H1 (cell line): ENCODE measurements at regions not wholly inside any gene's neighbourhood (a gene's known extent, or its start where the extent isn't known, plus 50 kb on each side); places are given as distances from the start of the nearest gene placed in this dataset.

Experiments
- CTCF ChIA-PET: fragments of 300-600 bp; sonication (Branson Sonifier 250); formaldehyde crosslinking; loops from one replicate; lab custom pipeline; 2021; ENCODE audit not compliant: partially characterized antibody; lab: Charles Lee
- POLR2A ChIA-PET: fragments of 300-600 bp; sonication (Branson Sonifier 250); formaldehyde crosslinking; loops from one replicate; lab custom pipeline; 2021; ENCODE audit warnings: inconsistent platforms; ENCODE audit not compliant: partially characterized antibody; lab: Charles Lee
- DNase-seq, 2 experiments: peaks; one replicate each; pipeline versions ENCODE4 v3.0.0 to v3.0.0-alpha.2; 2010 to 2022; ENCODE audit warnings: low spot score in 2 of 2, low read depth in 1 of 2, mixed read lengths in 1 of 2
- FAIRE-seq: peaks from 2 replicates; lab custom pipeline; 2011; peaks lifted over from hg19 to GRCh38; lab: Jason Lieb, UNC
- H2AFZ ChIP-seq: 2 replicates; pipeline ENCODE4 v1.8.1; 2012; ENCODE audit warnings: low read length, inconsistent platforms
- H2AK5ac ChIP-seq: 2 replicates; pipeline ENCODE4 v1.6.1; 2013; ENCODE audit warnings: low read depth, low read length
- H2BK120ac ChIP-seq: replicated peaks from 2 replicates; pipeline ENCODE3; 2013; ENCODE audit warnings: low read depth, low read length, inconsistent platforms
- H2BK12ac ChIP-seq: 2 replicates; pipeline ENCODE4 v1.6.1; 2013; ENCODE audit warnings: low read depth, low read length
- H2BK15ac ChIP-seq: 2 replicates; pipeline ENCODE4 v1.6.1; 2013; ENCODE audit warnings: low read length
- H2BK20ac ChIP-seq: 2 replicates; pipeline ENCODE4 v1.6.1; 2013; ENCODE audit warnings: low read length
- H2BK5ac ChIP-seq: 2 replicates; pipeline ENCODE4 v1.6.1; 2013; ENCODE audit warnings: low read depth, low read length
- H3K14ac ChIP-seq: 2 replicates; pipeline ENCODE4 v1.6.1; 2013; ENCODE audit warnings: inconsistent platforms; ENCODE audit not compliant: insufficient read length
- H3K18ac ChIP-seq: 2 replicates; pipeline ENCODE4 v1.6.1; 2013; ENCODE audit warnings: low read length; ENCODE audit errors: extremely low read depth
- H3K23ac ChIP-seq: 2 replicates; pipeline ENCODE4 v1.6.1; 2013; ENCODE audit warnings: inconsistent platforms; ENCODE audit not compliant: insufficient read length
- H3K23me2 ChIP-seq: 2 replicates; pipeline ENCODE4 v1.6.1; 2013; ENCODE audit warnings: low read depth, low read length
- H3K27ac ChIP-seq: 2 replicates; pipeline ENCODE4 v1.6.1; 2011; ENCODE audit warnings: low read depth, low read length, inconsistent platforms
- H3K27me3 ChIP-seq, 4 experiments: replicated peaks in 1 of 4; 1 replicate in 1 of 4; 2 replicates in 3 of 4; pipeline versions ENCODE4 v1.6.1 to v1.8.1; 2011 to 2013; ENCODE audit warnings: low read length in 3 of 4, mild to moderate bottlenecking in 3 of 4, inconsistent platforms in 2 of 4, mixed read lengths in 2 of 4, moderate library complexity in 1 of 4; ENCODE audit not compliant: control insufficient read depth in 3 of 4, insufficient read depth in 3 of 4; ENCODE audit errors: extremely low read depth in 1 of 4
- H3K36me3 ChIP-seq, 4 experiments: 2 replicates each; pipeline versions ENCODE4 v1.6.1 to v1.8.1; 2011 to 2013; ENCODE audit warnings: mild to moderate bottlenecking in 4 of 4, low read length in 3 of 4, moderate library complexity in 2 of 4, control low read depth in 1 of 4, inconsistent platforms in 1 of 4; ENCODE audit not compliant: insufficient read depth in 4 of 4, control insufficient read depth in 2 of 4
- H3K4ac ChIP-seq: replicated peaks from 2 replicates; pipeline ENCODE3; 2013; ENCODE audit warnings: low read length, low read depth, mixed read lengths, inconsistent platforms; ENCODE audit not compliant: insufficient read length
- H3K4me1 ChIP-seq, 4 experiments: replicated peaks in 1 of 4; 1 replicate in 1 of 4; 2 replicates in 3 of 4; pipeline versions ENCODE4 v1.6.1 to v1.8.1; 2011 to 2013; ENCODE audit warnings: low read length in 3 of 4, inconsistent platforms in 2 of 4, mixed read lengths in 1 of 4; ENCODE audit not compliant: insufficient read depth in 4 of 4, control insufficient read depth in 3 of 4
- H3K4me2 ChIP-seq, 2 experiments: 2 replicates each; pipeline versions ENCODE4 v1.6.1 to v1.8.1; 2011 to 2013; ENCODE audit warnings: low read depth in 2 of 2, low read length in 2 of 2, control low read depth in 1 of 2, inconsistent platforms in 1 of 2, mild to moderate bottlenecking in 1 of 2; ENCODE audit not compliant: insufficient read depth in 1 of 2
- H3K4me3 ChIP-seq, 4 experiments: fragments of 200-600, 300-600 bp in 1 of 4; sonication (generic), shearing (Covaris generic), sonication (Bioruptor Twin) in 1 of 4; 2 replicates each; pipeline versions ENCODE4 v1.5.1 to v1.8.1; 2011 to 2016; ENCODE audit warnings: low read length in 4 of 4, low read depth in 3 of 4, control low read depth in 2 of 4, inconsistent platforms in 2 of 4, mild to moderate bottlenecking in 2 of 4, mixed read lengths in 1 of 4, moderate library complexity in 1 of 4; ENCODE audit not compliant: insufficient read depth in 2 of 4; ENCODE audit errors: extremely low read depth in 1 of 4
- H3K56ac ChIP-seq: replicated peaks from 2 replicates; pipeline ENCODE3; 2013; ENCODE audit warnings: low read depth, mild to moderate bottlenecking, mixed read lengths, low read length, inconsistent platforms; ENCODE audit not compliant: insufficient read length
- H3K79me1 ChIP-seq: 2 replicates; pipeline ENCODE4 v1.6.1; 2013; ENCODE audit warnings: low read depth, low read length, control low read depth
- H3K79me2 ChIP-seq, 2 experiments: 2 replicates each; pipeline versions ENCODE4 v1.6.1 to v1.8.1; 2012 to 2013; ENCODE audit warnings: low read length in 2 of 2, mild to moderate bottlenecking in 2 of 2, inconsistent platforms in 1 of 2; ENCODE audit not compliant: insufficient read depth in 2 of 2, control insufficient read depth in 1 of 2
- H3K9ac ChIP-seq, 4 experiments: replicated peaks in 1 of 4; 1 replicate in 1 of 4; 2 replicates in 3 of 4; pipeline versions ENCODE4 v1.6.1 to v1.8.1; 2011 to 2013; ENCODE audit warnings: low read depth in 3 of 4, low read length in 3 of 4, control low read depth in 2 of 4, mild to moderate bottlenecking in 2 of 4, moderate library complexity in 2 of 4, inconsistent platforms in 1 of 4; ENCODE audit errors: extremely low read depth in 1 of 4
- H3K9me3 ChIP-seq, 2 experiments: 2 replicates each; pipeline versions ENCODE4 v1.6.1 to v1.8.1; 2012 to 2013; ENCODE audit warnings: mild to moderate bottlenecking in 2 of 2, moderate library complexity in 2 of 2, control low read depth in 1 of 2, inconsistent platforms in 1 of 2, low read depth in 1 of 2, low read length in 1 of 2, mixed read lengths in 1 of 2; ENCODE audit not compliant: insufficient read depth in 2 of 2
- H4K20me1 ChIP-seq, 2 experiments: replicated peaks in 1 of 2; 2 replicates each; pipeline versions ENCODE3 to v1.8.1; 2011 to 2013; ENCODE audit warnings: inconsistent platforms in 2 of 2, low read length in 2 of 2, mild to moderate bottlenecking in 1 of 2; ENCODE audit not compliant: insufficient read depth in 2 of 2, control insufficient read depth in 1 of 2
- H4K5ac ChIP-seq: 2 replicates; pipeline ENCODE4 v1.6.1; 2013; ENCODE audit warnings: low read length, low read depth, mixed read lengths, inconsistent platforms; ENCODE audit not compliant: insufficient read length
- H4K8ac ChIP-seq: 2 replicates; pipeline ENCODE4 v1.8.0; 2013; ENCODE audit warnings: mild to moderate bottlenecking, moderate library complexity, low read length, inconsistent platforms; ENCODE audit not compliant: insufficient read depth; ENCODE audit errors: extremely low read depth
- H4K91ac ChIP-seq: replicated peaks from 2 replicates; pipeline ENCODE3; 2013; ENCODE audit warnings: low read length, mixed read lengths, inconsistent platforms; ENCODE audit not compliant: insufficient read length
- RAD21 ChIP-seq, 2 experiments: IDR thresholded peaks in 1 of 2; conservative IDR thresholded peaks in 1 of 2; 2 replicates each; pipeline ENCODE4 v1.6.1; 2011; ENCODE audit warnings: low read depth in 2 of 2, low read length in 2 of 2, improper control_type of control experiment in 1 of 2, inconsistent platforms in 1 of 2, mild to moderate bottlenecking in 1 of 2, moderate library complexity in 1 of 2
- RFX5 ChIP-seq: IDR thresholded peaks from 2 replicates; pipeline ENCODE4 v1.6.1; 2011; ENCODE audit warnings: low read depth, low read length, improper control_type of control experiment, borderline replicate concordance
- WGBS, 2 experiments: shearing (Covaris generic) in 1 of 2; methylation state at CpG; one replicate each; pipeline versions ENCODE4 v1.1.6 to v1.1.7; 2013 to 2015; ENCODE audit warnings: low lambda C conversion rate in 2 of 2, mixed read lengths in 2 of 2, inconsistent platforms in 1 of 2, low coverage in 1 of 2, missing lambda C conversion rate in 1 of 2; ENCODE audit not compliant: insufficient replicate concordance in 2 of 2, insufficient coverage in 1 of 2, insufficient read length in 1 of 2; ENCODE audit errors: extremely low coverage in 1 of 2, missing lambda C conversion rate in 1 of 2; 5-methylcytosine and 5-hydroxymethylcytosine counted together

DNA sequence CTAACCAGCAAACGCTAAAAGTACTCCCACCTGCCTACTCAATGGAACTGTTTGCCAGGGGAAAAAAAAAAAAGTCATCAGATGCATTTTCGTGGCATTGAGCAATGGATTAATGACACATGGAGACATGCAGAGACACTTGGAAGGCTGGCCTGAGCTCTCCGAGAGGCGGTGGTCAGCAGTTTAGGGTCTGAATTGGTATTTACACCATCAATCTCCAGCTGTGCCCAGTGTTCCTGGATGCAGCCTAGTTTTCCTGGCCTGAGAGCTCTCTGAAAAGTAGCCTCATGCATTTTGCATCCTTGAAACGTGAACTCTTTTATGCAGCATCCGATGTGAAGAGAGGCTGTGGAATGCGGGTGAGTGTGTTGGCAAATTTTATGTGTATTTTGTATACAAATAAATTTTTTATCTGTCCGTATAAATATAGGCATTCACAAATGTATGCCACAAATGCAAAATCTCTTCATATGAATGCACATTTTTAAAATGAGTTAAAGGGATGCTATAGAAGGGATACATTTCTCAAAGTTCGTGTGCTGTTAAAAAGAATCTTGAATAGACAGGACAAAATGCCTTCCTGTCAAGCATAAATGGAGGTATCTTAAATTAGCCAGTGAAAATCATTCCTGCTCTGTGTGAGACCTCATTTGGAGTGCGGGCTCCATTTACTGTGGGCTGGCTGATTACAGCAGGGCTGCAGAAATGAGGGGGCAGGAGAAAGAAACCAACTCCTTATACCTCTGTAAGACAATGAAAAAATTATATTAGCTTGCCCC is 137.7 kb upstream of the PFKP start:
- TF ChIP-seq RFX5 (no peak), RAD21 (IDR thresholded peaks at IDR 0.05 in 1 of 2, conservative IDR thresholded peaks at IDR 0.05 in 1 of 2; ENCODE audit: low read depth in 2 of 2, low read length in 2 of 2) (peak in 1 of 2 experiments; percentile 3; a peak in 1 of 4 replicates)
- Histone ChIP-seq H3K36me3 (no peaks in the 10 kb centered on the region), H2BK15ac (no peak overlapping the region), H3K14ac (no peak overlapping the region), H3K23me2 (no peaks in the 10 kb centered on the region), H3K27me3 (peaks cover 0 to 2% (median 0%) of the 10 kb centered on the region in 4 experiments; a peak in 3 of 7 replicates), H2BK12ac (no peak overlapping the region), H2AK5ac (no peak overlapping the region), H3K4me2 (peak overlapping the region in 1 of 2 experiments; percentile 25; a peak in 1 of 4 replicates), H2BK120ac (no peak overlapping the region), H3K9ac (no peak overlapping the region), H3K56ac (no peak overlapping the region), H3K27ac (no peak overlapping the region), H3K79me2 (no peaks in the 10 kb centered on the region), H3K79me1 (no peaks in the 10 kb centered on the region), H2BK5ac (no peak overlapping the region), H3K4me3 (no peak overlapping the region), H2BK20ac (no peak overlapping the region), H4K91ac (no peak overlapping the region), H4K20me1 (no peaks in the 10 kb centered on the region), H3K4ac (no peak overlapping the region), H4K5ac (no peak overlapping the region), H3K23ac (no peak overlapping the region), H3K4me1 (peaks cover 0 to 14% (median 6%) of the 10 kb centered on the region in 4 experiments; a peak in 6 of 7 replicates), H3K9me3 (no peaks in the 10 kb centered on the region), H2AFZ (no peak overlapping the region), H3K18ac (no peak overlapping the region), H4K8ac (0 out of 2 replicates have a peak overlapping the region, but pooled peaks have one; percentile 7)
- 54% methylated on average over 10 of the region's 10 CpGs; no CpG with 5 or more reads in 1 of the 2 experiments for WGBS, 2 experiments
- POLR2A ChIA-PET, result no interaction called here
- DNase-seq (no peak), FAIRE-seq (no peak)
- CTCF ChIA-PET, result interaction anchor here (0.5 to 6.7 kb wide), 13 partner anchors 12 to 310 kb away, joined by 3 to 94 read pairs (median 3); no protein-coding TSS in a partner anchor
